HepG2 (cell line): ENCODE measurements at regions not wholly inside any gene's neighbourhood (a gene's known extent, or its start where the extent isn't known, plus 50 kb on each side); places are given as distances from the start of the nearest gene placed in this dataset.

Experiments
- BRCA1 ChIP-seq: sonication (generic); formaldehyde crosslinking; IDR thresholded peaks from 2 replicates; pipeline ENCODE4 v1.4.0; 2020; ENCODE audit warnings: missing genetic modification reagents
- CHD2 ChIP-seq: IDR thresholded peaks from 2 replicates; pipeline ENCODE4 v1.6.1; 2011; ENCODE audit warnings: low read depth, low read length, improper control_type of control experiment
- CHD4 ChIP-seq: fragments of 200-600 bp; sonication (generic); IDR thresholded peaks from 2 replicates; pipeline ENCODE4 v1.7.0; 2017; ENCODE audit warnings: mild to moderate bottlenecking, low read length, borderline replicate concordance
- HDAC1 ChIP-seq: sonication (generic); formaldehyde crosslinking; IDR thresholded peaks from 2 replicates; pipeline ENCODE4 v1.5.1; 2020; ENCODE audit warnings: mild to moderate bottlenecking, missing genetic modification reagents
- RAD21 ChIP-seq: fragments of 450-650 bp; formaldehyde crosslinking; IDR thresholded peaks from 2 replicates; pipeline ENCODE4 v1.5.0; 2020; ENCODE audit warnings: mild to moderate bottlenecking
- SUZ12 ChIP-seq: fragments of 150-350 bp; IDR thresholded peaks from 2 replicates; pipeline ENCODE4 v1.6.1; 2014; ENCODE audit warnings: low read depth, low read length
- SYNCRIP ChIP-seq: fragments of 200-400 bp; formaldehyde crosslinking; IDR thresholded peaks from 2 replicates; pipeline ENCODE4 v1.6.1; 2018; ENCODE audit warnings: mild to moderate bottlenecking, low read depth, low read length; ENCODE audit not compliant: insufficient read depth
- TCF12 ChIP-seq, 2 experiments: fragments of 450-650 bp in 1 of 2; sonication (generic) in 1 of 2; formaldehyde crosslinking in 1 of 2; IDR thresholded peaks; 2 replicates each; pipeline versions ENCODE4 v1.6.1 to v1.8.0; 2017 to 2022; ENCODE audit warnings: antibody characterized with exemption in 1 of 2, mild to moderate bottlenecking in 1 of 2, missing genetic modification reagents in 1 of 2, moderate library complexity in 1 of 2
- TCF7L2 ChIP-seq: IDR thresholded peaks from 2 replicates; pipeline ENCODE4 v1.6.1; 2011; ENCODE audit warnings: mild to moderate bottlenecking, low read depth, low read length, moderate library complexity
- TOE1 ChIP-seq: sonication (generic); formaldehyde crosslinking; IDR thresholded peaks from 2 replicates; pipeline ENCODE4 v1.4.0; 2020; ENCODE audit warnings: mild to moderate bottlenecking, missing genetic modification reagents
- ZNF230 ChIP-seq: sonication (generic); formaldehyde crosslinking; IDR thresholded peaks from 2 replicates; pipeline ENCODE4 v1.4.0; 2020; ENCODE audit warnings: mild to moderate bottlenecking, missing genetic modification reagents
- ZNF879 ChIP-seq: sonication (generic); formaldehyde crosslinking; IDR thresholded peaks from 2 replicates; pipeline ENCODE4 v1.8.1; 2023; ENCODE audit warnings: missing genetic modification reagents
- ZSCAN29 ChIP-seq: sonication (generic); formaldehyde crosslinking; conservative IDR thresholded peaks from 2 replicates; pipeline ENCODE4 v1.4.0; 2020; ENCODE audit warnings: mild to moderate bottlenecking, missing genetic modification reagents
- TF ChIP-seq, protein P1 (sequence below): IDR thresholded peaks from 2 replicates; pipeline ENCODE4 v1.6.1; 2016; ENCODE audit warnings: low read depth, missing genetic modification reagents, missing compliant biosample characterization

DNA sequence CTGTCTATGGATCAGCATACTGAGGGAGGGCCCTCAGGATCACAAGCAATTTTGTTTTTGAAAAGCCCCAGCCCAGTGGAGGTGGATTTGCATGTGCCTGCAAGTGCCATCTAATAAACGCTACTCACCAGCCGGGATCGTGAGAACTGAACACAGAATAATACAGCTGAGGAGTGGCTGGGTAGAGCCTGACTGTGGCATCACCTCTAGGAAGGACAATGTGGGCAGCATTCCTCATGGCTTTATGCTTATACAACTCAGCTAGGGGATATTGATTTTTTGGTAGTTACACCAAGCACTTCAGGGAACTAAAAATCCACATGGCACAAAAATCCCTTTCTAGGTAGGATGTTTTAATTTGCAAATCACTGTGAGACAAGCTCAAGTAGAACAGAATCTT is 72.7 kb upstream of the PALS2 start:
- TF ChIP-seq RAD21 (no peak), ZNF230 (CRISPR knock-in tag) (no peak), BRCA1 (CRISPR knock-in tag) (no peak), TCF12 (IDR thresholded peaks at IDR 0.05) (no peak), TCF12 (CRISPR knock-in tag; IDR thresholded peaks at IDR 0.05) (no peak), TOE1 (CRISPR knock-in tag) (no peak), ZSCAN29 (no peak), SUZ12 (no peak), SYNCRIP (no peak), ZNF879 (CRISPR knock-in tag) (no peak), TCF7L2 (no peak), CHD4 (no peak), HDAC1 (CRISPR knock-in tag) (no peak), CHD2 (no peak)
- TF ChIP-seq, protein P1, sequence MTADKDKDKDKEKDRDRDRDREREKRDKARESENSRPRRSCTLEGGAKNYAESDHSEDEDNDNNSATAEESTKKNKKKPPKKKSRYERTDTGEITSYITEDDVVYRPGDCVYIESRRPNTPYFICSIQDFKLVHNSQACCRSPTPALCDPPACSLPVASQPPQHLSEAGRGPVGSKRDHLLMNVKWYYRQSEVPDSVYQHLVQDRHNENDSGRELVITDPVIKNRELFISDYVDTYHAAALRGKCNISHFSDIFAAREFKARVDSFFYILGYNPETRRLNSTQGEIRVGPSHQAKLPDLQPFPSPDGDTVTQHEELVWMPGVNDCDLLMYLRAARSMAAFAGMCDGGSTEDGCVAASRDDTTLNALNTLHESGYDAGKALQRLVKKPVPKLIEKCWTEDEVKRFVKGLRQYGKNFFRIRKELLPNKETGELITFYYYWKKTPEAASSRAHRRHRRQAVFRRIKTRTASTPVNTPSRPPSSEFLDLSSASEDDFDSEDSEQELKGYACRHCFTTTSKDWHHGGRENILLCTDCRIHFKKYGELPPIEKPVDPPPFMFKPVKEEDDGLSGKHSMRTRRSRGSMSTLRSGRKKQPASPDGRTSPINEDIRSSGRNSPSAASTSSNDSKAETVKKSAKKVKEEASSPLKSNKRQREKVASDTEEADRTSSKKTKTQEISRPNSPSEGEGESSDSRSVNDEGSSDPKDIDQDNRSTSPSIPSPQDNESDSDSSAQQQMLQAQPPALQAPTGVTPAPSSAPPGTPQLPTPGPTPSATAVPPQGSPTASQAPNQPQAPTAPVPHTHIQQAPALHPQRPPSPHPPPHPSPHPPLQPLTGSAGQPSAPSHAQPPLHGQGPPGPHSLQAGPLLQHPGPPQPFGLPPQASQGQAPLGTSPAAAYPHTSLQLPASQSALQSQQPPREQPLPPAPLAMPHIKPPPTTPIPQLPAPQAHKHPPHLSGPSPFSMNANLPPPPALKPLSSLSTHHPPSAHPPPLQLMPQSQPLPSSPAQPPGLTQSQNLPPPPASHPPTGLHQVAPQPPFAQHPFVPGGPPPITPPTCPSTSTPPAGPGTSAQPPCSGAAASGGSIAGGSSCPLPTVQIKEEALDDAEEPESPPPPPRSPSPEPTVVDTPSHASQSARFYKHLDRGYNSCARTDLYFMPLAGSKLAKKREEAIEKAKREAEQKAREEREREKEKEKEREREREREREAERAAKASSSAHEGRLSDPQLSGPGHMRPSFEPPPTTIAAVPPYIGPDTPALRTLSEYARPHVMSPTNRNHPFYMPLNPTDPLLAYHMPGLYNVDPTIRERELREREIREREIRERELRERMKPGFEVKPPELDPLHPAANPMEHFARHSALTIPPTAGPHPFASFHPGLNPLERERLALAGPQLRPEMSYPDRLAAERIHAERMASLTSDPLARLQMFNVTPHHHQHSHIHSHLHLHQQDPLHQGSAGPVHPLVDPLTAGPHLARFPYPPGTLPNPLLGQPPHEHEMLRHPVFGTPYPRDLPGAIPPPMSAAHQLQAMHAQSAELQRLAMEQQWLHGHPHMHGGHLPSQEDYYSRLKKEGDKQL (CRISPR knock-in tag): no peak
